KMS-11 (cell line): ENCODE measurements at regions not wholly inside any gene's neighbourhood (a gene's known extent, or its start where the extent isn't known, plus 50 kb on each side); places are given as distances from the start of the nearest gene placed in this dataset.

Experiments
- H2AFZ ChIP-seq: fragments of 200-600 bp; sonication (generic); 2 replicates; pipeline ENCODE4 v1.6.1; 2016; ENCODE audit warnings: antibody characterized with exemption, mixed run types, low read depth
- H3K27ac ChIP-seq: fragments of 200-600 bp; sonication (generic); 2 replicates; pipeline ENCODE4 v1.6.1; 2016; ENCODE audit warnings: mild to moderate bottlenecking, mixed run types
- H3K27me3 ChIP-seq: fragments of 200-600 bp; sonication (generic); 2 replicates; pipeline ENCODE4 v1.6.1; 2017; ENCODE audit warnings: mild to moderate bottlenecking, low read depth, mixed run types, moderate library complexity; ENCODE audit not compliant: insufficient read depth
- H3K36me3 ChIP-seq: fragments of 200-600 bp; sonication (generic); 2 replicates; pipeline ENCODE4 v1.6.1; 2017; ENCODE audit warnings: mild to moderate bottlenecking, mixed run types; ENCODE audit not compliant: insufficient read depth
- H3K4me1 ChIP-seq: fragments of 200-600 bp; sonication (generic); 2 replicates; pipeline ENCODE4 v1.6.1; 2016; ENCODE audit warnings: mild to moderate bottlenecking, low read depth, mixed run types; ENCODE audit not compliant: poor library complexity, severe bottlenecking
- H3K4me2 ChIP-seq: fragments of 200-600 bp; sonication (generic); 2 replicates; pipeline ENCODE4 v1.7.0; 2016; ENCODE audit warnings: mild to moderate bottlenecking, mixed run types
- H3K4me3 ChIP-seq: fragments of 200-600 bp; sonication (generic); IDR thresholded peaks from 2 replicates; pipeline ENCODE4 v1.6.1; 2017; ENCODE audit warnings: low read depth, low read length, mixed read lengths; ENCODE audit not compliant: insufficient read depth
- H3K79me2 ChIP-seq: fragments of 200-600 bp; sonication (generic); 2 replicates; pipeline ENCODE4 v1.6.1; 2016; ENCODE audit warnings: low read depth, mixed run types; ENCODE audit not compliant: insufficient read depth
- H3K9ac ChIP-seq: fragments of 200-600 bp; sonication (generic); 2 replicates; pipeline ENCODE4 v1.6.1; 2016; ENCODE audit warnings: mild to moderate bottlenecking, mixed run types
- H4K20me1 ChIP-seq: fragments of 200-600 bp; sonication (generic); 2 replicates; pipeline ENCODE4 v1.6.1; 2016; ENCODE audit warnings: mild to moderate bottlenecking, mixed run types; ENCODE audit not compliant: insufficient read depth
- TF ChIP-seq, protein P1 (sequence below): fragments of 200-600 bp; sonication (generic); conservative IDR thresholded peaks from 2 replicates; pipeline ENCODE4 v1.6.1; 2017; ENCODE audit warnings: low read depth, mild to moderate bottlenecking, antibody characterized with exemption, low read length, moderate library complexity, mixed read lengths

DNA sequence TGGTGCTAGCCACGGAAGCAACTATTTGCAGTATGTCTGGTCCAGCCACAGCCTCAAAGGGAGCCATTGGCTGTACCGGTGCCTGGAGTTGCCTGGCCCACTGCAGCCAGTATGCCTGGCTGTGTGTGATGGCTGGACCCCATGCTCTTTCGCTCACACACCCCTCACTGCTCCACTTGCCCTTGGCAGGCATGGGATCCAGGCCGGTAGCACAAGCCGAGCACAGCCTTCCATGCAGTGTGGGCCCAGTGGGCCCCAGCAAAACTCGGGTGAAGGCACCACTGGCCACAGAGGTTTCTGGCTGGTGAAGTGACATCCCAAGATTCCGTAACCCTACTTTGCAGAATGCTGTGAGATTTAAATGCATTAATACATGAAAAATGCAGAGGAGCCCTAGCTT is 665.8 kb downstream of the PLPP3 start:
- TF ChIP-seq, protein P1, sequence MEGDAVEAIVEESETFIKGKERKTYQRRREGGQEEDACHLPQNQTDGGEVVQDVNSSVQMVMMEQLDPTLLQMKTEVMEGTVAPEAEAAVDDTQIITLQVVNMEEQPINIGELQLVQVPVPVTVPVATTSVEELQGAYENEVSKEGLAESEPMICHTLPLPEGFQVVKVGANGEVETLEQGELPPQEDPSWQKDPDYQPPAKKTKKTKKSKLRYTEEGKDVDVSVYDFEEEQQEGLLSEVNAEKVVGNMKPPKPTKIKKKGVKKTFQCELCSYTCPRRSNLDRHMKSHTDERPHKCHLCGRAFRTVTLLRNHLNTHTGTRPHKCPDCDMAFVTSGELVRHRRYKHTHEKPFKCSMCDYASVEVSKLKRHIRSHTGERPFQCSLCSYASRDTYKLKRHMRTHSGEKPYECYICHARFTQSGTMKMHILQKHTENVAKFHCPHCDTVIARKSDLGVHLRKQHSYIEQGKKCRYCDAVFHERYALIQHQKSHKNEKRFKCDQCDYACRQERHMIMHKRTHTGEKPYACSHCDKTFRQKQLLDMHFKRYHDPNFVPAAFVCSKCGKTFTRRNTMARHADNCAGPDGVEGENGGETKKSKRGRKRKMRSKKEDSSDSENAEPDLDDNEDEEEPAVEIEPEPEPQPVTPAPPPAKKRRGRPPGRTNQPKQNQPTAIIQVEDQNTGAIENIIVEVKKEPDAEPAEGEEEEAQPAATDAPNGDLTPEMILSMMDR, result no peak
- H3K4me3 ChIP-seq, result no peak overlapping the region
- H3K27ac ChIP-seq, result no peak overlapping the region
- H3K79me2 ChIP-seq, result no peaks in the 10 kb centered on the region
- no peak overlapping the region for H3K9ac ChIP-seq
- no peaks in the 10 kb centered on the region for H3K4me1 ChIP-seq
- H2AFZ ChIP-seq, result no peak overlapping the region
- no peaks in the 10 kb centered on the region for H3K36me3 ChIP-seq
- no peaks in the 10 kb centered on the region for H4K20me1 ChIP-seq
- H3K4me2 ChIP-seq, result no peak overlapping the region
- H3K27me3 ChIP-seq, result no peaks in the 10 kb centered on the region

DNA sequence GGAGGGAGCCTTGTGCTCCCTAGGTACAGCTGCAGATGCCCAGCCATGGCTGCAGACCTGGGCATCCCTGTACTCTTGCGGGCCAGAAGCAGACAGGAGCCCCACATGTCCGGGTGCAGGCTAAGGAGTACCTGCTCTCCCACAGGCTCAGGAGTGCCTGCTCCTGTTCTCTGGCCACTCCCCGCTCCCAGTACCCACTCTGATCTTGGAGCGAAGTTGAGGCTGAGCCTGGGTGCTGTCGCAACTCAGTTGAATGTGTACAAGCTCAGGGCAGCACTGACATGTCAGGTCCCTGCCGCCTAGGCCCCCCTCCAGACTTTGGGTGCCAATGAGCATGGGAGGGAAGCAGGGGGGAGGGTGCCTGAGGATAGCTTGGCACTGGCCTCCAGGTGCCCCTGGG is 666.9 kb downstream of the PLPP3 start:
- Histone ChIP-seq H3K4me2 (no peak overlapping the region), H3K9ac (no peak overlapping the region), H3K4me1 (no peaks in the 10 kb centered on the region), H3K27me3 (no peaks in the 10 kb centered on the region), H3K4me3 (no peak overlapping the region), H3K79me2 (no peaks in the 10 kb centered on the region), H4K20me1 (no peaks in the 10 kb centered on the region), H3K36me3 (no peaks in the 10 kb centered on the region), H3K27ac (no peak overlapping the region), H2AFZ (no peak overlapping the region)
- TF ChIP-seq, protein P1, result no peak

- H3K79me2 ChIP-seq, result no peaks in the 10 kb centered on the region
- H2AFZ ChIP-seq, result no peak overlapping the region
- H3K4me2 ChIP-seq, result no peak overlapping the region
- no peak overlapping the region for H3K27ac ChIP-seq
- H3K36me3 ChIP-seq, result no peaks in the 10 kb centered on the region
- H4K20me1 ChIP-seq, result no peaks in the 10 kb centered on the region
- no peaks in the 10 kb centered on the region for H3K4me1 ChIP-seq
- H3K27me3 ChIP-seq, result no peaks in the 10 kb centered on the region
- H3K4me3 ChIP-seq, result no peak overlapping the region
- TF ChIP-seq, protein P1, result no peak
- no peak overlapping the region for H3K9ac ChIP-seq
These were observed 674.8 kb downstream of the PLPP3 start for GRCh38 chr1:55904541-55904940.

GRCh38 chr1:55898181-55898580 is 681.2 kb downstream of the PLPP3 start:
- H3K4me1 ChIP-seq, result no peaks in the 10 kb centered on the region
- H3K9ac ChIP-seq, result no peak overlapping the region
- H3K4me2 ChIP-seq, result no peak overlapping the region

More at GRCh38 chr1:55898181-55898580, 681.2 kb downstream of the PLPP3 start:
- H3K27ac ChIP-seq, result no peak overlapping the region
- H3K79me2 ChIP-seq, result no peaks in the 10 kb centered on the region
- TF ChIP-seq, protein P1, result no peak
- H2AFZ ChIP-seq, result no peak overlapping the region
- H3K27me3 ChIP-seq, result no peaks in the 10 kb centered on the region
- H4K20me1 ChIP-seq, result no peaks in the 10 kb centered on the region
- no peaks in the 10 kb centered on the region for H3K36me3 ChIP-seq
- no peak overlapping the region for H3K4me3 ChIP-seq
